MG63 (cell line): ENCODE measurements at regions not wholly inside any gene's neighbourhood (a gene's known extent, or its start where the extent isn't known, plus 50 kb on each side); places are given as distances from the start of the nearest gene placed in this dataset.

ENCODE experiments used
- DNase-seq: peaks from one replicate; pipeline ENCODE4 v3.0.0-alpha.2; 2020
- H3K27me3 ChIP-seq: fragments of 250-450 bp; sonication (Bioruptor Pico); 2 replicates; pipeline ENCODE4 v1.5.1; 2020; ENCODE audit warnings: mild to moderate bottlenecking, moderate library complexity
- H3K36me3 ChIP-seq: fragments of 250-450 bp; sonication (Bioruptor Pico); 2 replicates; pipeline ENCODE4 v1.5.1; 2020; ENCODE audit warnings: mild to moderate bottlenecking, moderate library complexity
- H3K4me3 ChIP-seq: fragments of 250-450 bp; sonication (Bioruptor Pico); 2 replicates; pipeline ENCODE4 v1.5.1; 2020; ENCODE audit warnings: mild to moderate bottlenecking, moderate library complexity
- H3K9me3 ChIP-seq: fragments of 250-450 bp; sonication (Bioruptor Pico); 2 replicates; pipeline ENCODE4 v1.5.1; 2020; ENCODE audit warnings: mild to moderate bottlenecking, moderate library complexity

- H3K4me3 ChIP-seq, result no peak overlapping the region
- no peaks in the 10 kb centered on the region for H3K36me3 ChIP-seq
- no peaks in the 10 kb centered on the region for H3K9me3 ChIP-seq
- no peak for DNase-seq
- no peaks in the 10 kb centered on the region for H3K27me3 ChIP-seq
Observed at GRCh38 chr22:47251911-47252310, 489.5 kb downstream of the TBC1D22A start.

GRCh38 chr22:47250995-47251765 lies 488.7 kb downstream of the TBC1D22A start:
- H3K27me3 ChIP-seq, result no peaks in the 10 kb centered on the region
- no peaks in the 10 kb centered on the region for H3K36me3 ChIP-seq
- no peak overlapping the region for H3K4me3 ChIP-seq
- no peaks in the 10 kb centered on the region for H3K9me3 ChIP-seq
- DNase-seq, result no peak

DNA sequence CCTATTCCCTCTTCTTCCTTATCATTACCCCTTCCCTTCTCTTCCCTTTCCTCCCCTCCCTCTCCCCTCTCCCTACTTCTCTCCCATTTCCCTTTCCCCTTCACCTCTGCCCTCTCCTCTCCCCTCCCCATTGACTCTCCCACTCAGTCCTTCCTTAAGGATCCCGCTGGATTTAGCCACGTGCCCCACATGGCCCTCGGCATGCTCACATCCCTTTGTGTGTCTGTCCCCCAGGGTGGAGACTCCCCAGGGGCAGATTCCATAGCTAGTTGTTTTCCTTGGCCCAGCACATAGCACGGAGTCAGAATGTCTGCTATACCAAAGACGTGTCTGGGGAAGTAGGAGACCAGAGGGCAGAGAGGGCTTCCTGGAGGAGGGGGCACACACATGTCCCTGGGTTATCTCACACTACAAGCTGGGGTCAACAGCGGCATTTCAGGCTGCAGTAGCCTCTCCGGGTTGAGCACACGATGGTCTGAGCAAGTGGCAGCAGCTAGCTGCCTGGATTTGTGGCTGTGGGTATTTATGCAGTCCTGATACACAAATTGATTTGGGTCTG lies 487.0 kb downstream of the TBC1D22A start:
- Histone ChIP-seq H3K9me3 (no peaks in the 10 kb centered on the region), H3K4me3 (no peak overlapping the region), H3K36me3 (no peaks in the 10 kb centered on the region), H3K27me3 (no peaks in the 10 kb centered on the region)
- no peak for DNase-seq

DNA sequence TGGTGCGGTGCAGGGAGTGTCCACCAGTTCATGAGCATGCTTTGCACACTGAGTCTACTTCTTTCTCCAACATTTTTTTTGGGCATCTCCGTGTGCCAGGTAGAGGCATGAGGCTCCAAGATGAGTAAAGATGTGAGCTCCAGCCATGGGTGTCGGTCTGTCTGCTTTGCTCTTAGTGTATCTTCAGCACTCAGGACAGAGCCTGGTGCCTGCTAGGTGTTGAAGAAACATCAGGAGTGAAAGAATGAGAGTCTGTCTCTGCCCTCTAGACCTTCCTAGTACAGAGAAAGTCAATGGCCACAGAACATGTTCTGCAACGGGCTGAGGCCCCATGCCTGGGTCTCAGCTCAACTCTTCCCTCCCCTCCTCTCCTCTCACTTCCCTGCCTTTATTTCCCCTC lies 486.5 kb downstream of the TBC1D22A start:
- Histone ChIP-seq H3K9me3 (no peaks in the 10 kb centered on the region), H3K36me3 (no peaks in the 10 kb centered on the region), H3K27me3 (no peaks in the 10 kb centered on the region), H3K4me3 (no peak overlapping the region)
- DNase-seq, result no peak

GRCh38 chr22:47247579-47248240 lies 485.3 kb downstream of the TBC1D22A start:
- DNase-seq, result no peak
- Histone ChIP-seq H3K9me3 (peaks cover 3% of the 10 kb centered on the region; the same call in 1 of the 2 replicates), H3K27me3 (no peaks in the 10 kb centered on the region), H3K4me3 (no peak overlapping the region), H3K36me3 (no peaks in the 10 kb centered on the region)

GRCh38 chr22:47245786-47246185 lies 483.3 kb downstream of the TBC1D22A start:
- DNase-seq, result no peak
- no peak overlapping the region for H3K4me3 ChIP-seq
- no peaks in the 10 kb centered on the region for H3K27me3 ChIP-seq
- no peaks in the 10 kb centered on the region for H3K36me3 ChIP-seq
- H3K9me3 ChIP-seq, result peaks cover 7% of the 10 kb centered on the region; the same call in 1 of the 2 replicates

- DNase-seq, result no peak
- Histone ChIP-seq H3K4me3 (no peak overlapping the region), H3K36me3 (no peaks in the 10 kb centered on the region), H3K27me3 (no peaks in the 10 kb centered on the region), H3K9me3 (peaks cover 7% of the 10 kb centered on the region; the same call in 1 of the 2 replicates)
Observed at GRCh38 chr22:47245286-47245685, 482.8 kb downstream of the TBC1D22A start.

GRCh38 chr22:47240116-47240515 lies 477.7 kb downstream of the TBC1D22A start:
- DNase-seq, result no peak
- Histone ChIP-seq H3K9me3 (peaks cover 7% of the 10 kb centered on the region; the same call in 1 of the 2 replicates), H3K4me3 (no peak overlapping the region), H3K36me3 (no peaks in the 10 kb centered on the region), H3K27me3 (no peaks in the 10 kb centered on the region)

GRCh38 chr22:47239474-47239860 lies 477.0 kb downstream of the TBC1D22A start:
- peaks cover 7% of the 10 kb centered on the region; the same call in 1 of the 2 replicates for H3K9me3 ChIP-seq
- H3K4me3 ChIP-seq, result no peak overlapping the region
- no peaks in the 10 kb centered on the region for H3K36me3 ChIP-seq
- no peak for DNase-seq
- no peaks in the 10 kb centered on the region for H3K27me3 ChIP-seq

DNA sequence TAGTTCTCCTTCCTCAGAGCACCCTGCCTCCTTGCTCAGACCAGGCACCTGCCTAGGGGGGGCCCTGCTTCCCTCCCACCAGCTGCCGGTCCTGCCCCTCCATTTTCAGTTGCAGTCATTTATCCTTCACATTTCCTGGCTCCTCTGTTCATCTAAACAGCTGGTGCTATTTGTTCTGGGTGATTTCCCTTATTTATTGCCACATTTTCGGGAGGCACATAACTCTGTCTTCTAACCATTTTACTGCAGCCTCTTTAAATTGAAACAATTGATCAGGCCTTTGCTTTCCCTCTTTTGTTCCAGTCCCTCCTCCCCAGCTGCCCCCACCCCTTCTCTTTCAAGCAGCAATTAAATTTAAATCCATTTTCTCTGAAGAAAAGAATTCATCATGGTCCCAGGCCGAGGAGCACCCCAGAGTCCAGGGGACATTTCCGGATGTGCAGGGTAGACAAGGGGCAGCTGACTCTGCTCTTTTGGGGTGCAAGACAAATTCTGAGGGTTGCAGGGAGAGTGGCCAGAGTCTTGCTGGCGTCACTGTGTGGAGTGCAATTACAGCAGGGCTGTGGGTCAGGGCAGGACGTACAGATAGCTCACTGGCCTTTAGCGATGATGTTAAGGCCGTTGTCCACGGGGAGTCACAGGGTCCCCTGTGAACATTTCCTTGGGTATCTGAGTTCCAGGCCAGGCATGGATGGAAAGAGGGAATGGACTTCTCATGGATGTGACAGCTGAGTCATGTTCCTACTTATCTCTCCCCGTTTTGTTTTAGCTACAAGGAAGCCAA lies 476.4 kb downstream of the TBC1D22A start:
- Histone ChIP-seq H3K36me3 (no peaks in the 10 kb centered on the region), H3K4me3 (no peak overlapping the region)
- DNase-seq, result no peak

GRCh38 chr22:47237890-47238480 lies 475.5 kb downstream of the TBC1D22A start:
- no peaks in the 10 kb centered on the region for H3K27me3 ChIP-seq
- no peak for DNase-seq
- H3K36me3 ChIP-seq, result no peaks in the 10 kb centered on the region
- H3K9me3 ChIP-seq, result peaks cover 5% of the 10 kb centered on the region; the same call in 1 of the 2 replicates
- H3K4me3 ChIP-seq, result no peak overlapping the region

More for the DNA sequence above, 476.4 kb downstream of the TBC1D22A start:
- H3K27me3 ChIP-seq, result no peaks in the 10 kb centered on the region
- peaks cover 7% of the 10 kb centered on the region; the same call in 1 of the 2 replicates for H3K9me3 ChIP-seq

DNA sequence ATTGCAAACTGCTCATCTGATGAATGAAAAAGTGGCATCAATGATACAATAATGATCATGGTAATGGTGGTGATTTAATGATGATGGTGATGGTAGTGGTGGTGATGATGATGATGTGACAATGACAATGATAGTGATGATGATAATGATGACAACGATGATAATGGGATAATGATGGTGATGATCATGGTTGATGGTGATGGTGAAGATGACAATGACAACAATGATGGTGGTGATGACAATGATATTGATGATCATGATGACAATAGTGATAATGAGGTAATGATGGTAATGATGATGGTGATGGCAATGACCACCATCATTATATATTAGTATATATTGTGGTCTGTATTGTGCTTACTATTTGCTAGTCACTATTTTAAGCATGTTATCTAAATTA lies 474.3 kb downstream of the TBC1D22A start:
- DNase-seq, result no peak
- no peak overlapping the region for H3K4me3 ChIP-seq
- no peaks in the 10 kb centered on the region for H3K27me3 ChIP-seq
- no peaks in the 10 kb centered on the region for H3K36me3 ChIP-seq
- H3K9me3 ChIP-seq, result no peaks in the 10 kb centered on the region

- Histone ChIP-seq H3K4me3 (no peak overlapping the region), H3K36me3 (no peaks in the 10 kb centered on the region), H3K27me3 (no peaks in the 10 kb centered on the region), H3K9me3 (no peaks in the 10 kb centered on the region)
- no peak for DNase-seq
Observed at GRCh38 chr22:47236161-47236560, 473.7 kb downstream of the TBC1D22A start.

DNA sequence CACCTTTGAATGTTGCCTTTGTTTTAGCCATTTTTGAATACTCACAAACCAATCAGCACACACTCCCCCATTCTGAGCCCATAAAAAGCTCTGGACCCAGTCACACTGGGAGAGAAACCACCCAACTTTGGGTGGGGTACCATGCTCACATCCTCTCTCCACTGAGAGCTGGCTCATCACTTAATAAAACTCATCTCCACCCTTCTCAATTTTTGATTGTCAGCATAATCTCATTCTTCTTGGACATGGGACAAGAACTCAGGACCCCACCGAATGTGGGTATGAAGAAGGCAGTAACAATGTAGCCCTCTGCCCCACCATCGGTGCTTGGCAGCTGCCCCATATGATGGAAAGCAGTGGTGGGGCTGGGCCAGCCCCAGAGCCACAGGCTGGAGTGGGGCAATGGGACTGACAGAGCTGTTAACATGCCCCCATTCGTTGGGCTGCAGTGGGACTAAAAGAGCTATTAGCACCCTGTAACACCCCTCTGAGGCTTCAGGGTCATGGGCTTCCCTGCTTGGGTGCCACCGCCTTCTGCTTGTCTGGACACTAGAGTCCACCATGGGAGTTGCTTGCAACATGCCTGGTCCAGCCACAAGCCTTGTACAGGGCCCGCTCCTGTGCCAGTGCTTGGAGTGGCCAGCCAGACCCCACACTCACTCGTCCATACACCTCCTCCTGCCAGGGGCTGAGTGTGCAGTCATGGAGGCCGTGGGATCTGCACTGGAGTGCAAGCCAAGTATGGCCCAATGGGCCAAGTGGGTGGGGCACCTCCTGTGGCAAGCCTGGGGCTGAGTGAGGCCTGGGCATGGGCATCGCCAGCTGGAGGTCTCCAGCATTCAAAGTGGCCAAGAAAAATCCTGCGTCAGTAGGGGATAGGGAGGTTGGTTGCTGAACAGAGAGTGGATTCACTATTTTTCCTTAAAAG lies 471.1 kb downstream of the TBC1D22A start:
- Histone ChIP-seq H3K36me3 (no peaks in the 10 kb centered on the region), H3K9me3 (no peaks in the 10 kb centered on the region), H3K27me3 (peaks cover under 1% of the 10 kb centered on the region; the same call in 1 of the 2 replicates), H3K4me3 (no peak overlapping the region)
- DNase-seq, result no peak

DNA sequence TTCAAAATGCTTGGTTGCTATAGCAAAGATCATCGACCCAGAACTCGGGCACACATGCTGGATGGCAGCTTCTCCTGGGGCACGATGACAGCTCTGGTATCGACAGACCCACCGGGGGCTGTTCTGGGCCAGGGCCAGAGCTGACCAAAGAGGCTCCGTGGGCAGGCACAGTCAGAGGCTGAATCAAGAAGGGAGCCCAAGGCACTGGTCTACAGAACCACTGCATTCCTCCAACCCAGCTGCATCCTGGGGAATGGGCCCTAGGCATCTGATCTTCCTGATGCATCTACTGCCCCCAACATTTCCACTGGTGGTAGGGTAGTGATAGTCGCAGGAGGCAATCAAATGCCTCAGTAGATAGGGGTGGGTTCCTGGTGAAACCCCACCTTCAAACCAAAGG lies 470.3 kb downstream of the TBC1D22A start:
- peaks cover 3% of the 10 kb centered on the region; the same call in 1 of the 2 replicates for H3K27me3 ChIP-seq
- H3K9me3 ChIP-seq, result no peaks in the 10 kb centered on the region
- DNase-seq, result no peak

More for the DNA sequence above, 470.3 kb downstream of the TBC1D22A start:
- Histone ChIP-seq H3K4me3 (no peak overlapping the region), H3K36me3 (no peaks in the 10 kb centered on the region)
